ENCODE measurements at regions not wholly inside any gene's neighbourhood (a gene's known extent, or its start where the extent isn't known, plus 50 kb on each side); places are given as distances from the start of the nearest gene placed in this dataset.

DNA sequence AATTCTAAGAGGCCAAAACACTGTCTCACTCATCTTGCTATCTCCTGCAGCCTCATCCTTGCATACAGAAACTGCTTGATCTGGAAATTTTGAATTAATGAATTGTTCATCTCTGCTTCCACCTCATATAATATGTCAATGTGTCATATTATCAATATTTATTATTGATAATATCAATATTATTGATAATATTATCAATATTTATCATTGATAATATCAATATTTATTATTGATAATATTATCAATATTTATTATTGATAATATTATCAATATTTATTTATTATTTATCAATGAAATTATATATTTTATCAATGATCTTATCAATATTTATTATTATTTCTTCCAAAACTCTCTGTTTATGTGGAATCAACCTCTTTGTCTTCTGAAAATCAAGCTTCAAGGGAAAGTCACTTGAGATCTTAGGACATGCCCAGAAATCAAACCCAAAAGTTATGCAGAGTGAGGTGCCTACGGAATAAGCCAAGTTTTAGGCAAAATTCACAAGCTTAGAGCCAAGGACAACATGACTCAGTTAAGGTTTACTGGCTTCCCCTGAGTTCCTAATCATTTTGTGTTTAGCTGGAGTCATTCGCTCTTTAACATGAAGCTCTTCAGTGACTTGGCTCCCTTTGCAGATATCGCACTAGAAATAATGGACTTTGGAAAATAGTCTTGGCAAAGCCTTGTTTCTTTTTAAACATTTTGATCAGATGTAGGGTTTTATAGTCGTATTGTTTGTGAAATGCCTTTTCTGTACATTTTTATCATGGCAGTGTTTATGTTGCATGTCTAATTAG lies 297.1 kb upstream of the RARB start:
- DNase-seq (ENCODE audit: extremely low read depth in 1 of 2, low read depth in 1 of 2), result no peak

DNA sequence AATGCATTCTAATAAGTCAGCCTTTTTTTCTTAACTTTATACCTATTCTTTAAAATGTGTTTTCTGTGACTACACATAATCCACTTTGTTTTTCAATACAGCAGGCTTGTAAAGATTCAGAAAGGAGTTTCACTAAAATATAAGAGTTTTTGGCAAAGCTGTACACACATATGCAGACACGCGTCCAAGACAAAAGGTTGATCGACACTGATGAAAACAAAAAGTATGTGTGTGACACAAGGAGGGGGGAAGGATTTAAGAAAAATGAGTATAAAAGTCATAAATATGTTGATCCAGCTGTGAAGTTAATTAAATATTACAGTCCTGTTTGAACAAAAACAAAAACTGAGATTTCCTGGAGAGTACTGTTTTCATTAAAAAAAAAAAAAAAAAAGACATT lies 294.5 kb upstream of the RARB start:
- no peak for DNase-seq (ENCODE audit: extremely low read depth in 1 of 2, low read depth in 1 of 2)

DNA sequence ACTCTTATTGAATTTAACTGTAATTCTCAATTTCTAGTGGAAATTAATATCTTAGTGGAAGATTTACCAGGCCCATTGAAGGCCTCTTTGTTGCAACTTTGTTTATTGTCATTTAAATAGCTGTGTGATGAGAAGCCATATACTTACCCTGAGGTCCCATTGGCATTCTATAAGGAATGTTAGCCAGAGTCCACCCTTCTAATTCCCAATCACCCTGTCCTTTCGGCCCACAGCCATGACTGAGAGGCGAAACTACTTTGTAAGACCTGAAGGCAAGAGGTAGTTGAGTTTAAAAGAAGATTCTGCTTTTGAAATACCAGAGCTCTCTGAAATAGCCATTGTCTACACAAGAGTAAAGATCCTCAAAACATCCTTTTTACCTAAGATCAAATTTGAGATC lies 290.5 kb upstream of the RARB start:
- DNase-seq (ENCODE audit: extremely low read depth in 1 of 2, low read depth in 1 of 2), result no peak

DNA sequence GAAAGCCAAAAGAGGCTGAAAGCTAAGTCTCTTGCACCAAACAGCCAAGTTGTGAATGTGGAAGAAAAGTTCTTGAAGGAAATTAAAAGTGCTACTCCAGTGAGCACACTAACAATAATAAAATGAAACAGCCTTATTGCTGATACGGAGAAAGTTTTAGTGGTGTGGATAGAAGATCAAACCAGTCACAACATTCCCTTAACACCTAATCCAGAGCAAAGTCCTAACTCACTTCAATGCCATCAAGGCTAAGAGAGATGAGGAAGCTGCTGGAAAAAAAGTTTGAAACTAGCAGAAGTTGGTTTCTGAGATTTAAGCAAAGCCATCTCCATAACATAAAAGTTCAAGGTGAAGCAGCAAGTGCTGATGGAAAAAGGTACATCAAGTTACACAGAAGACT lies 288.8 kb upstream of the RARB start:
- no peak for DNase-seq (ENCODE audit: extremely low read depth in 1 of 2, low read depth in 1 of 2)

GRCh38 chr3:25142609-25143355 lies 285.3 kb upstream of the RARB start:
- DNase-seq (ENCODE audit: extremely low read depth in 1 of 2, low read depth in 1 of 2), result no peak

DNA sequence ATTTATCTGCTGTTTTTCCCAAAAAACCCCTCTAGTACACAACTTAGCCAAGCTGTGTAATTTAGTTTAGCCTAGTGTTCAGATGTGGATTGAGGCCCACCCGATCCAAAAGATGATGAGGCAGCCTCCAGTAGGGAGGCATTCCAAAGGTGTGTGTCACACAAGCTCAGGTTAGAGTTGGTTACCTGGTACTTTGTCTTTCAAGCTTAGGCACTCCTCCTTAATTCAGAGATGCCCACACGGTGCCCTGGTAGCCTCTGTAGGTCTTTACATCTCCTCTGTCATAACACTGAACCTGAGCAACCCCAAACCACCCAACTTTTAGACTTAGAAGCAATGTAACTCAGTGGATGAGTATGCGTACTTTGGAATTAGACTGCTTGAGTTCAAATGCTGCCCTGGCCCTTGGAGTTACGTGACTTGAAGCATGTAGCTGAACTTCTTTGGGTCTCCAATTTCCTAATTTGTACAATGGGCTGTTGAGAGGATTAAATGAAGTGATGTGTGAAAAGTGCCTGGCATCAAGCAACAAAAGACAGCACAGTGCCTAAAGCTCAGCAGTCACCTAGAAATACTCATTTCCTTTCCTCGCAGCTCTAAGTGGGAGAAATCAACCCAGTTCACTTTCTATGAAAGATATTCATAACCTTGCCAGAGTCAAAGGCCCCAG lies 284.6 kb upstream of the RARB start:
- DNase-seq (ENCODE audit: extremely low read depth in 1 of 2, low read depth in 1 of 2), result no peak

DNA sequence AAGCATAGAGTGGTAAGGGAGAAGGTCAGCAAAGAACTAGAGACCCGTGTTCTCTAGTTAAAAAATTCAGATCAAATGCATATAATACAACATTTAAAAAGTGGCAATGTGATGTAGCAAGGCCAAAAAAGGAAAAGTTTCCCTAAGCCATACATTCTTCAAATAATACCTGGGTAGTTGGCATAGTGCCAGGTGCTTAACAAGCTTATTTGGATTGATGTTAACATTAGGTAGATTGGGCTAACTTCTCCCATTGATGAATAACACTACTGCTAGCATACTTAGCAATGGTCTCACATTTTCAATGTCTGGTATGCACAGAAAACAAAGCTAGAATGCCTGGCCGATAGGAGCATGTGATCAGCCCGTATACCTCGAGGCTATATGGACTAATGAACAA lies 283.6 kb upstream of the RARB start:
- no peak for DNase-seq (ENCODE audit: extremely low read depth in 1 of 2, low read depth in 1 of 2)

DNA sequence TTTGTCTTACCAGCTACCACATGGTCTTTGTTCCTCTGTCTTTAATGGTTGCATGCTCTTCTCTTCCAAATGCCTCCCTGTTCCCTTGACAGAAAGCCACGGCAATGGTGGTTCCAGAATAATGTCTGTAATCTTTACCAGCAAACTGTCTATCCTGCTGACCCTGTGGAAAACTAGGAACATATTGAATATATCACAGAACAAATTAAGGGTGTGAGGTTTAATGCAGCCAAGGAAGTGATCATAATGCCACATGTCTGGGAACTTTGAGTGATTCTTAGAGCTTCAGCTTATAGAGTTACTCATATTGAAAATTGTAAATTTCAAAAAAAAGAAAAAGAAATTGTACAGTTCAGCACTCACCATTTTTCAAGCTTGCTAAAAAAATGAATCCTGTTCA lies 282.9 kb upstream of the RARB start:
- DNase-seq (ENCODE audit: extremely low read depth in 1 of 2, low read depth in 1 of 2), result no peak

DNA sequence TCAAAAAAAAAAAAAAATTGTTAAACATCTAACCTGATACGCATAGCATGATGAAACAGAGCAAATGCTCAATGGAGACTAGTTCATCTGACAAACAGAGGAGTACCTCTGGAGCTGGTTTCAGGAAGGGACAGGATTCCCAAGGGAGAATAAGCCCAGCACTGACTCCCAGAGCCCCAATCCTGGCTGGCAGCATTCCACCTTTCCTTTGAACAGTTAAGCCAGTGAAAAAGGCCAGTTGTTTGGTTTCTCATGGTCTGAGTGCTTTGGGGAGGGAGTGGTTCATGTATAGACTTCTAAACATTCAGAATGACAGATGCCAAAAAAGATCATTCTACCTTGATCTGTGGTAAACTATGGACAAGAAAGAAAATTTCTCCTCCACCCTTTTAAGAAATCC lies 277.9 kb upstream of the RARB start:
- DNase-seq (ENCODE audit: extremely low read depth in 1 of 2, low read depth in 1 of 2), result no peak

DNA sequence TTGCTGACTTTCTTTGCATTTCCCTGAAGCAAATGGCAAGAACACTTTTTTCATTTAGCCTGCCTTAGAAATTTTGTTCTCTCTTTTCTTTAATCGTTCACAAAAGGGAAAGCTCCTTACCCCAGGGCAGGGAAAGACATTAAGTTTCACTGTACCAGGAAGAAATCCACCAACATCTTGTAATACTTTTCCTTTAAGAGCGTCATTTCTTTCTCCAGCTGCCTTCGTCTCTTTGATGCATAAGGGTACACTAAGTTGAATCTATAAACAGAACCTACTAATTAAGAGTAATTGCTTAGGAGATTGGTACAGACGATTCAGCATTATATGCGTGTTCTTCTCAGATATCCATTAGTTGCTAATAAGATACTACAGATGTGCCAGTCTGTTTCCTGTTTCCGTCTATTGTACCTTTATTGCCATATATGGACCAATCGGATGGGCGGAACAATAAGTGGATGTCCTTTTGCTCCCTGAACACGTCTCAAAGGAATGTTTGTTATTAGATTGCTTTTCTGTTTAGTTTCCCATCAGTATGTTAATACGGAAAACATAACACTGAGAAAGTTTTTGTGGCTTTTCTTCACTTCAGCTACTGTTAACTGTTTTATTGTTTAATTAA lies 276.7 kb upstream of the RARB start:
- no peak for DNase-seq (ENCODE audit: extremely low read depth in 1 of 2, low read depth in 1 of 2)

- DNase-seq (ENCODE audit: extremely low read depth in 1 of 2, low read depth in 1 of 2), result no peak
Observed at GRCh38 chr3:25151903-25152295, 276.2 kb upstream of the RARB start.

GRCh38 chr3:25153136-25153535 lies 274.9 kb upstream of the RARB start:
- DNase-seq (ENCODE audit: extremely low read depth in 1 of 2, low read depth in 1 of 2), result no peak

- no peak for DNase-seq (ENCODE audit: extremely low read depth in 1 of 2, low read depth in 1 of 2)
Observed at GRCh38 chr3:25153561-25153960, 274.5 kb upstream of the RARB start.

DNA sequence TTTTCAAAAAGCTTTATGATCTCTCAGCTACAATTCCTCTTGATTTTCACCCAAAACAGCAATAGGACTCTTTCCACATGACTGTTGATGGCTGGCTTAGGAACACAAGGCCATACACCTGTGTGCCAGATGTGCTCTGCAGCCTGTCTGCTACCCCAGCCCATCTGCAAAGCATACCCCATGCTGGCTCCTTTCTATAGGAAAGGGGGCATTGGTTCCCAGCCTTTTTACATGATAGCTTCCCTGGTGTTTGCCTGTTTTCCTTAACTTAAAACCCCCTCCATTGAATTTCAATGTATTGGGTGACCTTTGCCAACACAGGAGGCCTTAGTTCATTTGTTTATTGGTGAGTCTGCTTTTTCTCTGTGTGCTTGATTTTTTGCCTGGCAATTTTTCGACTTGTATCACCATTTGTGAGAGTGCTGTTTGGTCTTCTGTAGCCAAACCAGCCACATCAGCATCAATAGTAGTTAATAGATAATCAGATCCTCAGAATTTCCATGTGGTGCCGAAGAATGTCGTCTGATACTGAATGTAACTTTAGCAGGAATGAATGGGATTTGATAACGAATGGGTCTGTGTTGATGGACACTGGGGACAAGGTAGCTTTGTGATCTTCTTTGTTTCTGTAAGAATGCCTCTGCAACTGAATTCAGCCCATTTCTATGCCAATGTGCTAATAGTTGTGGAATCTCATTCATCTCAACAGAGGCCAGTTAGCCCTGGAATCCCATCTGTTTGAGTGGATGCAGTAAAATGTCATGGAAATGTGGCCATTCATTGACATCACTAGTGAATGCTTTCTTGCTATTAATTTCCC lies 272.2 kb upstream of the RARB start:
- no peak for DNase-seq (ENCODE audit: extremely low read depth in 1 of 2, low read depth in 1 of 2)

GRCh38 chr3:25156626-25157025 lies 271.4 kb upstream of the RARB start:
- no peak for DNase-seq (ENCODE audit: extremely low read depth in 1 of 2, low read depth in 1 of 2)

GRCh38 chr3:25165306-25165705 lies 262.8 kb upstream of the RARB start:
- DNase-seq (ENCODE audit: extremely low read depth in 1 of 2, low read depth in 1 of 2), result no peak

GRCh38 chr3:25166016-25166415 lies 262.0 kb upstream of the RARB start:
- DNase-seq (ENCODE audit: extremely low read depth in 1 of 2, low read depth in 1 of 2), result no peak

GRCh38 chr3:25169151-25169550 lies 258.9 kb upstream of the RARB start:
- DNase-seq (ENCODE audit: extremely low read depth in 1 of 2, low read depth in 1 of 2), result no peak

DNA sequence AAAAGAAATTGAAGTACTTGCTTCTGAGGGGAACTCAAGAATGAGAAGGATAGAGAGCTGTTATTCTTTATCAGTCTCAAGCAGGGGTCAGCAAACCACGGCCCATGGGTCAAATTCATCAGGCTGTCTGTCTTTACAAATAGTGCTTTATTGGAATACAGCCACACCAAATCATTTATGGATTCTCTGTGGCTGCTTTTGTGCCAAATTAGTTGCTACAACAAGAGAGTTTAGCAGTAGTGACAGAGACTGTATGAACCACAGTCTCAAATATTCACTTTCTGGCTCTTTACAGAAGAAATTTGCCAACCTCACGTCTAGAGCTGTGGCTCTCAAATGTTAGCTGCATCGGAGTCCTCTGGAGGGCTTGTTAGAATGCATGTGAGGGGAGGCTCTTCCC lies 258.0 kb upstream of the RARB start:
- no peak for DNase-seq (ENCODE audit: extremely low read depth in 1 of 2, low read depth in 1 of 2)

DNA sequence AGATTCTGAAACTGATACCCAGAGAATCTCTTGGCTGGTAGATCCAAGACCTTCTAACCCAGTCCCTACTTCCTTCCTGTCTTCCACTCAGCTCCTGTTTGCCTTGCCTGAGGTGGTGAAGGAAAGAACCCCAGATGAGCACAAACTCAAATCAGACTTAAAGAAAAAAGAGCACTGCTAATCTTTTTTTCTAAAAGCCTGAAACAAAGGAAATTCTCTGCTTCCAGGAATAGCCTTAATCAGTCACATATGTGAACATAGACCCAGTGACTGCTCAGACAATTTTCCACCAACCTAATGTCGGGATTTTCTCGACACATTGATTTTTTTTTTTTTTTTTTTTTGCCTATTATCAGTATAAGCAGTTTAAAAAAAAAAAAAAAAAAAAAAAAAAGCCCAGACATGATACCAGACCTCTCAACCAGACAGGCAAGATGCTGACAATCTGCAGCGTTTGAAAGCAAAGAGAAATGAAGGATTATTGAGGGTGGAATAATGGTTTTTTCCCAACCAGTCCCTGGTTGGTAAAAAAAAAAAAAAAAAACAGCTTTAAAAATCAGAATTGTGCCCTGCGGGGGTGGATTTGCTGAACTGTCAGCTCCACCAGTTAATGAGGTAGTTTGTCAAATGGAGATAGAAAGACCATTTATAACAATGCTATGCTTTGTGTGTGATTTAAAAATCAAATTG lies 256.8 kb upstream of the RARB start:
- no peak for DNase-seq (ENCODE audit: extremely low read depth in 1 of 2, low read depth in 1 of 2)
